GM12873 (cell line): ENCODE measurements at regions not wholly inside any gene's neighbourhood (a gene's known extent, or its start where the extent isn't known, plus 50 kb on each side); places are given as distances from the start of the nearest gene placed in this dataset.

ENCODE experiments used
- CTCF ChIP-seq: IDR thresholded peaks from 2 replicates; pipeline ENCODE4 v1.5.1; 2012; ENCODE audit warnings: low read depth, mild to moderate bottlenecking, moderate library complexity, low read length, control low read depth; ENCODE audit not compliant: insufficient read depth; ENCODE audit errors: missing control alignments

DNA sequence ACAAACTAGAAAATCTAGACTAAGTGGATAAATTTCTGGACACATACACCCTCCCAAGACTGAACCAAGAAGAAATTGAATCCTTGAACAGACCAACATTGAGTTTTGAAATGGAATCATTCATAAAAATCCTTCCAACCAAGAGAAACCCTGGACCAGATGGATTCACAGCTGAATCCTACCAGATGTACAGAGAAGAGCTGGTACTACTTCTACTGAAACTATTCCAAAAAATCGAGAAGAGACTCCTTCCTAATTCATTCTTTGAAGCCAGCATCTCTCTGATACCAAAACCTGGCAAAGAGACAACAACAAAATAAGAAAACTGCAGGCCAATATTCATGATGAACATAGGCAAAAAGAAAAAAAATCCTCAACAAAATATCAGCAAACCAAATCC, 227.4 kb downstream of the RPAP3 start:
- TF ChIP-seq CTCF: no peak

DNA sequence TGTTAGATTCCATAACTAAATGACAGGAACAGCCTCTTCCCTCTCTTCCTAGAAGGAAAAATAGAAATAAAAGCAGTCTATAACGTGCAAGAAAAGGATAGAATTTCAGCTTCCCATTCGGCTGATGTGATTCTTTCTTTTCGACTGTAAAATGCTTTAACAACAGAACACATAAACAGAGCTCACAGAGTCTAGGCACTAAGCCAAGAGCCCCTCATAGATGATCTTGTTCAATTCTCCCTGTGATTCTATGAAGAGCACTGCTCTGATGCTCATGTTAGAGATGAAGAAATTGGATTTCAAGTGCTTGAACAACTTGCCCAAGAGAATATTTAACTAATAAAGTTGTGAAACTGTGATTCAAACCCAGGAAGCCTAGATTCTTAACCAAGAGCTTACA, 232.7 kb downstream of the RPAP3 start:
- no peak for TF ChIP-seq CTCF

DNA sequence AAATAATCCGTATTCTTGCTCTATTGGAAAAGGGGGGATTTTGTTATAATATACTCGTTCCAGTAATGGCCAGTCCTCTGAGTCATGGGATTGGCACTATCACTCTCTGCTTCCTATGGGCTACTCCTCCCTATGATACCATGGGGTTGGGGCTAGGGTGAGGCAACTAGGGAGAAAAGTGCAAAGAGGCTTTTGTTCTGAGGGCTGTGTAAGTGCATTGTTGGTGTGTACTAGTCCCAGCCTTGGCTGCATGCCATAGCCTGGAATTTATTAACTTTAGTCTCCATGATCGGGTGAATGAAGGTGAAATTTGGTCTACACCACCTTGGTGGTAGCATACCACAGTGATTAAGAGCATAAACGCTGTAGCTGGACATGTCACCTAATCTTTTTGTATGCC, 247.6 kb downstream of the RPAP3 start:
- no peak for TF ChIP-seq CTCF

GRCh38 chr12:47449797-47450196, 256.0 kb downstream of the RPAP3 start:
- TF ChIP-seq CTCF: no peak

GRCh38 chr12:47442310-47442709, 263.5 kb downstream of the RPAP3 start:
- TF ChIP-seq CTCF: no peak

- no peak for TF ChIP-seq CTCF
Observed at GRCh38 chr12:47441490-47441889, 264.3 kb downstream of the RPAP3 start.

DNA sequence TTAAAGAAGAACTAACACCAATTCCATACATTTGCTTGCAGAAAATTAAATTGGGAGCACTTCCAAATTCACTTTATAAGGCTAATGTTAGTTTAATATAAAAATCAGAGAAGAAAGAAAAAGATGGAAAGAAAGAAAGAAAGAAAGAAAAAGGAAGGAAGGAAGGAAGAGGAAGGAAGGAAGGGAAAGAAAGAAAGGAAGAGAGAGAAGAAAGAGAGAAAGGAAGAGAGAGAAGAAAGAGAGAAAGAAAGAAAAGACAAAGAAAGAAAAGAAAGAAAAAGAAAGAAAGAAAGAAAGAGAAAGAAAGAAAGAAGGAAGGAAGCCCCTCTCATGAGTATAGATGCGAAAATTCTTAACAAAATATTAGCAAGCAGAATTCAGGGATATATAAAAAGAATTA, 267.7 kb downstream of the RPAP3 start:
- TF ChIP-seq CTCF: no peak

GRCh38 chr12:47437570-47437969, 268.3 kb downstream of the RPAP3 start:
- no peak for TF ChIP-seq CTCF
